Fibroblast of mammary gland (primary cell): ENCODE measurements at regions not wholly inside any gene's neighbourhood (a gene's known extent, or its start where the extent isn't known, plus 50 kb on each side); places are given as distances from the start of the nearest gene placed in this dataset.
A peak's percentile ranks its signal among the peaks of the same experiment; 100 is the strongest.

Experiments used
- DNase-seq: peaks from one replicate; pipeline ENCODE4 v3.0.0-alpha.2; 2010; ENCODE audit warnings: low read depth
- H3K4me3 ChIP-seq: 2 replicates; pipeline ENCODE4 v1.5.1; 2011; ENCODE audit warnings: low read depth, mild to moderate bottlenecking, low read length, moderate library complexity; ENCODE audit not compliant: control insufficient read depth
- TF ChIP-seq, protein P1 (sequence below): conservative IDR thresholded peaks from 2 replicates; pipeline ENCODE4 v1.5.1; 2011; ENCODE audit warnings: low read depth, low read length, inconsistent platforms; ENCODE audit not compliant: control insufficient read depth, insufficient read depth

DNA sequence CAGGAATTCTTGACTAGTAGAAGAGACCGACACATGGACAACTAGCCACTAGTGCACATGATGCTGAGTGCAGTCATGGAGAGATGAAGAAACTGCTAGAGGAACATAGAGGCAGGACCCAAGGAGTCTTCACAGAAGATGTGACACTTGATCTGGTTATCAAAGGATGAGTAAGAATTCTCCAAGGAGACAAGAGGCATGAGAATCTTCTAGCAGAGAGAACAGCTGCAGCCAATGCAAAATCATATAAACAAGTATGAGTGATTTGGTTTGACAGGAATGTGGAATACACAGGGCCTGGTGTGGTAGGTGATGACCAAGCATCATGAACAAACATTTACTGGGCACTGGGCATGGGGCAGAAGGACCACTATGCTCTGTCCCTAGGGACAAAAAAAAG lies 140.9 kb upstream of the CTTNBP2NL start:
- TF ChIP-seq, protein P1, sequence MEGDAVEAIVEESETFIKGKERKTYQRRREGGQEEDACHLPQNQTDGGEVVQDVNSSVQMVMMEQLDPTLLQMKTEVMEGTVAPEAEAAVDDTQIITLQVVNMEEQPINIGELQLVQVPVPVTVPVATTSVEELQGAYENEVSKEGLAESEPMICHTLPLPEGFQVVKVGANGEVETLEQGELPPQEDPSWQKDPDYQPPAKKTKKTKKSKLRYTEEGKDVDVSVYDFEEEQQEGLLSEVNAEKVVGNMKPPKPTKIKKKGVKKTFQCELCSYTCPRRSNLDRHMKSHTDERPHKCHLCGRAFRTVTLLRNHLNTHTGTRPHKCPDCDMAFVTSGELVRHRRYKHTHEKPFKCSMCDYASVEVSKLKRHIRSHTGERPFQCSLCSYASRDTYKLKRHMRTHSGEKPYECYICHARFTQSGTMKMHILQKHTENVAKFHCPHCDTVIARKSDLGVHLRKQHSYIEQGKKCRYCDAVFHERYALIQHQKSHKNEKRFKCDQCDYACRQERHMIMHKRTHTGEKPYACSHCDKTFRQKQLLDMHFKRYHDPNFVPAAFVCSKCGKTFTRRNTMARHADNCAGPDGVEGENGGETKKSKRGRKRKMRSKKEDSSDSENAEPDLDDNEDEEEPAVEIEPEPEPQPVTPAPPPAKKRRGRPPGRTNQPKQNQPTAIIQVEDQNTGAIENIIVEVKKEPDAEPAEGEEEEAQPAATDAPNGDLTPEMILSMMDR = no peak
- H3K4me3 ChIP-seq = no peak overlapping the region
- DNase-seq = peak; percentile 80

DNA sequence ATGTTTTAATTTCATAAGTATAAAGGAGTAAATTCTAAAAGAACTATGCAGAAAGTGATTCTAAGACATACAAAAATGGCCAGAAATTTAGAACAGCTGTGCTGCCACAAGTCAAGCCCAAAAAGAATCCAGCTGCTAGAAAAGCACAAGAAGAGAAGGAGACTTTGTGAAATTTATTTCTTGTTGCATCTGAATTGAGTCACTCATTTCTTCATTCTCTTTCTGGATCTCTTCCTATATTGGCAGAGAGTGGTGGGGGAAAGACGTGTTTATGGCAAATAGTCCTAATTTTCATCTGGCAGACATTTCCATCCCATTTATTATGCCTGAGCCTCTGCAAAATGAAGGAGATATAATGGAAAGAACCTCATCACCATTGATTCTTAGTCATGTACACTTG lies 139.6 kb upstream of the CTTNBP2NL start:
- TF ChIP-seq, protein P1 = no peak
- no peak overlapping the region for H3K4me3 ChIP-seq
- no peak for DNase-seq

DNA sequence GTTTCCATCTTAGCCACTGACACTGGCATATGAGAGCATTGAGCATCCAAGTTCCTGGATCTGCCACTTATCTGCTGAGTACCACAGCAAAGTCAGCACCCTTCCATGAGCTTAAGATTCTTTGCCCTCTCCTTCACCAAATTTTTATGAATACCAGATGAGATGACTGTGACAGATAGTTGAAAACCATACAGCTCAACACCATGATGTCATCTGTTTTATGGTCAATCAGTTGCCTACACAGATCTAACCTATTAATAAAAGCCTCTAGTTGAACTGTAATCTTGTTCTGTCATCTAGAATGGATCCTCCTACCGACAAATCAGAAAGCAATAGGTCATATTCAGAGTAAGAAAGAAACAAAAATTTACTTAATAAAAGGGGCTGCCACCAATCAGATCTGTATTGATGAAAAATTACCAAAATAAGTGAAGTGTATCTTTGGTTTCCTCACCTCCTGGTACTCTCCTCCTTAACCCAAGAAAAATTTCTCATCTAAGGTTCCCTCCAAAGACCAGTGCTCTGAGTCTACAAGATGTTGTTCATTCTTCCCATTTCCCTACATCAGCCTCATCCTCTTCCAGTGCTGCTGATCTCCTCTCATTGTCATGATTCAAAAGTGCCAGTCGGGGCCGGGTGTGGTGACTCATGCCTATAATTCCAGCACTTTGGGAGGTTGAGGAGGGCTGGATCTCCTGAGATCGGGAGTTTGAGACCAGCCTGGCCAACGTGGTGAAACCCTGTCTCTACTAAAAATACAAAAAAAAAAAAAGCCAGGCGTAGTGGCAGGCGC lies 138.8 kb upstream of the CTTNBP2NL start:
- TF ChIP-seq, protein P1 = no peak
- no peak overlapping the region for H3K4me3 ChIP-seq
- no peak for DNase-seq

DNA sequence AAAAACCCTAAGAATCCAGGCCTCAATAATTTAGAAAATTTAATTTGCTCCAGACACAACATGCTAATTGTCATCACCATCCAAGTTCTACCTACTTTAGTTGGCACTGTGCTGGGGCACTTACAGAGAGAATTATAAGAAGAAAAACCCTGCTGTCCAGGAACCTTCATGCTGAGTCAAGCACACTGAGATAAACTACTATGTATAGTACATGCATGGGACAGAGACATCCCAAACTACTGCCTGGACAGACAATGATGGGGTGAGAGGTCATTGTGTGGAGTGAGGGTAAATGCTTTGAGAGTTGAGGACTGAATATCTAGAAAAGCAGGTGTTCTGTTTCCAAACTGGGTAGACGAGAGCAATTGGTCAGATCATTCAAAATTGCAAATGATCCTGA lies 135.3 kb upstream of the CTTNBP2NL start:
- DNase-seq = no peak
- no peak overlapping the region for H3K4me3 ChIP-seq
- TF ChIP-seq, protein P1 = no peak

DNA sequence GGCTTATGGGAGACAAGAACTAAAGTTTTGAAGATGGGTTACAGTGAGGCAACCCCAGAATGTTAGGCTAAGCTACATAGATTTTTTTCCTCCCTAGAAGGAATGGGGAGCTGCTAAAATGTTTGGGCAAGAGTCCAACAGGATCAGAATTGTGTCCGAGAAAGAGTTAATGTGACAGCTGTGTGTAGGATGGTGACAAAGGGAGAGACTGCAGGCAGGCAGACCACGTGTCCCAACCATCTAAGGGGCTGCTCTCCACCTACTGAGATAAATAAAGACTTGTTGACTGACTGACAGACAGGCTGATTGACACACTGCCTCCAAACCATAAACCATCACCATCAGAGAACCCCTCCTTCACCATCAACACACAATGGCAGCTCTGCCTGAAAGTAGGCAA lies 133.7 kb upstream of the CTTNBP2NL start:
- H3K4me3 ChIP-seq = no peak overlapping the region
- TF ChIP-seq, protein P1 = no peak
- no peak for DNase-seq

DNA sequence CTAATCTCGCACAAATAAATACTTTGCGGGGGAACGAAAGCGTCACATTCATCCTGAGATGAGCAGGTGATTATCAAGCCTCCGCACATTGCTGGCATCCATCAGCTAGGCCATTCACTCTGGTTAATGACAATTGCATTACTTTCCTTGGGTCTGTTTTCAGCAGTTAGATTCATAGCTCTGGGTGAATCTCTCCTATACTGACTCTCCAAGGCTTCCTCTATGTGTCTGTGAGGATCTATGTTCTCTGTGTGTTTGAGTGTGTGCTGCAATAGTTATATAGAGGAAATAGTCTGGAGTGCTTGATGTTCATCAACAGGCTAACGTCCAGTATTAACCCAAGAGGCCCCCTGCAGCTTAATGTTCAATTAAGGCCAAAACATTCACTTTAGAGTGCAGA lies 133.0 kb upstream of the CTTNBP2NL start:
- TF ChIP-seq, protein P1 = no peak
- H3K4me3 ChIP-seq = no peak overlapping the region
- DNase-seq = no peak
